Erythroblast (primary cell): ENCODE measurements at regions not wholly inside any gene's neighbourhood (a gene's known extent, or its start where the extent isn't known, plus 50 kb on each side); places are given as distances from the start of the nearest gene placed in this dataset.
A peak's percentile ranks its signal among the peaks of the same experiment; 100 is the strongest.
"Not testable (repeated sequence)": the region's sequence is repeated elsewhere in the genome, so short reads cannot be mapped to it uniquely, and the experiment has no call there.

Source experiments
- DNase-seq, 2 experiments: peaks; one replicate each; lab custom pipeline; 2025; lab: John Stamatoyannopoulos, UW
- GATA1 ChIP-seq: IDR thresholded peaks from 2 replicates; pipeline ENCODE4 v1.6.1; 2011; ENCODE audit warnings: low read depth, mild to moderate bottlenecking, control low read depth, low read length, moderate library complexity
- POLR2A ChIP-seq: IDR thresholded peaks from 2 replicates; pipeline ENCODE4 v1.6.1; 2011; ENCODE audit warnings: mild to moderate bottlenecking, low read length

- DNase-seq: no peak
- TF ChIP-seq POLR2A (no peak), GATA1 (no peak)
Observed at GRCh38 chr13:44812818-44813217, 176.5 kb downstream of the NUFIP1 start.

DNA sequence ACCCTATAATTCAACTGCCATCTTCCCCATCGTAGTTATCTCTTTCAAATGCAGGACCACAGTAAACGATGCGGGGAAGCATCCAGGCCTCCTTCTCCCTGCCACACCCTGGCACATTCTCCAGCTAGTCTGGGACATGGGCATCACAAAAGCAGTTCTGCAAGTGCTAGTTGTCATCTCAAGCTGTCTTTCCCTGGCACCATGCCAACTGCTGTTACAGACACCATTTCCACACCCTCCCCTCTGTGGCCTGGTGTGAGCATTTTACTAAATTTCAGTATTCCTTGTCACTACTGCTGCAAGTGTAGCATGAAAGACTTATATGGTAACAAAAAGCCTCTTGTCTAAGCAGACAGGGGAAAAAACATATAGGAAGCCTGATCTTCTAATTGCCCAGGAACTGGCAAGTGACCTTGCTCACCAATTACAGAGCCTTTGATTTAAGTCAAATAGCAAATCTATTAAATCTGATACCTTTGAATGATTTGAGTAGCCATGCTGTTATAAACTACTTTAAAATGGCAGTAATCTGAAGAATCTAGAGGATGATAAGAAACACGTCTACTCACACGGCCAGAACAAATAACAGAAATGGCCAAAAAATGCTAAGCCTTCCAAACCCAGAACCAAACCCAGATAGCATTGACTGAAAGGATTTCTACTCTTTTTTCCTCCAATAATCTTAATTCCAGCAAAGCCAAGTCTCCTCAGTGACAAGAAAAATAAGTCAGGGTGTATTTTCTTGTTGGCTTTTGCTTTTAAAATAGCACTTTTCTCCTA lies 179.0 kb downstream of the NUFIP1 start:
- no peak for TF ChIP-seq POLR2A
- TF ChIP-seq GATA1: no peak
- DNase-seq: peak; percentile 15 to 47

GRCh38 chr13:44809190-44809589 lies 180.1 kb downstream of the NUFIP1 start:
- no peak for DNase-seq
- TF ChIP-seq GATA1: no peak
- TF ChIP-seq POLR2A: no peak

GRCh38 chr13:44808185-44808584 lies 181.1 kb downstream of the NUFIP1 start:
- no peak for TF ChIP-seq GATA1
- TF ChIP-seq POLR2A: no peak
- DNase-seq: no peak

GRCh38 chr13:44807449-44808034 lies 181.7 kb downstream of the NUFIP1 start:
- TF ChIP-seq POLR2A: no peak
- TF ChIP-seq GATA1: no peak
- no peak for DNase-seq

DNA sequence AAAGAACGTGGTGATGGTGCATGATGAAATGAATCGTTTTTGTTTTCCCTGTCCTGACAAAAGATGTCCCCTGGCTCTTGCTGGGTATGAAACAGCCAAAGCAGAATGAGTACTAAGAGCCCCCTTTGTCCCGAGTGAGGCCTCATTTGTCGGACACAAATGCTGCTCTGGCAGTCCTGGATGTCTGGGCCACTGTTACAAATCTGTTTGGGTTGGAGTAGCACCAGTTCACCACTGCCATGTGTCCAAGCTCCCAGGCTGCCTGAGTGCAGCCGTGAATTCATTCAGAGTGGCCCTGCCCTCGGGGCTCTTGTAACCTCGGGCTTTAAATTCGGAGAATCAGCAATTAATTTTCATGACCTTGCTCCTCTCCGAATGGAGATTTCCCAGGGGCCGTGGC lies 182.4 kb downstream of the NUFIP1 start:
- TF ChIP-seq GATA1: no peak
- no peak for TF ChIP-seq POLR2A
- no peak for DNase-seq

DNA sequence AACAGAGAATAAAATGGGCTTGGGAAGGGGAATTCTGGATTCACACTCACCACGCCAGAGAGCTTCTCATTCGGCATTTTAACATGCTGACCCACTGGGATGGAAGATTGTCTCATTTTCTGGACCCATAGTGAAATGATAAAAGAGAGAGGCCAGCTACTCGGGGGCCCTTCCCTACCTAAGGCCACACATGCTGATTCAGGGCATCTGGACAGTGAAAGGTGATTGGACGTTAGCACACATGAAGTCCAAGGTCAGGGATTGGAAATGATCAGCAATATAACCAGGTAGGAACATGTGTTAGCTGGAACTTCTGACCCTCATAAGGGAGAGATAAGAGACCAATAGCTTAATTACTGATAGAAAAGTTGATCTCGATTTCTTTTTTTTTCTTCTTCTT lies 183.7 kb downstream of the NUFIP1 start:
- no peak for TF ChIP-seq GATA1
- no peak for TF ChIP-seq POLR2A

GRCh38 chr13:44803390-44803789 lies 185.9 kb downstream of the NUFIP1 start:
- DNase-seq: no peak
- no peak for TF ChIP-seq GATA1
- no peak for TF ChIP-seq POLR2A

More for the DNA sequence above, 183.7 kb downstream of the NUFIP1 start:
- DNase-seq: no peak

DNA sequence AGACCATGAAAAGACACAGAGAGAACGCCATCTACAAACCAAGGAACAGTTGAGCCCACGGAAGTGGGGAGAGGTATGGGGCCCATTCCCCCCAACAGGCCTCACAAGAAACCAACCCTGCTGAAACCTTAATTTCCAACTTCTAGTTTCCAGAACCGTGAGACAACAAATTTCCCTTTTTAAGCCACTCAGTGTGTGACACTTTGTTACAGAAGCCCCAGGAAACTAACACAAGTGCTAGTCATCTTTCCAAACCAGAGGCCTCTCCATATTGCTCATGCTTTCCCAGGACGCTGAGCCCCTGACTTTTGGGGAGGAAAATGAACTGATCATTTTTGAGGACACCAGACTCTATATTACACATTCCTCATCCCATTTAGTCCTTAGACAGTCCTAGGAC lies 186.8 kb downstream of the NUFIP1 start:
- no peak for TF ChIP-seq POLR2A
- TF ChIP-seq GATA1: no peak
- no peak for DNase-seq

DNA sequence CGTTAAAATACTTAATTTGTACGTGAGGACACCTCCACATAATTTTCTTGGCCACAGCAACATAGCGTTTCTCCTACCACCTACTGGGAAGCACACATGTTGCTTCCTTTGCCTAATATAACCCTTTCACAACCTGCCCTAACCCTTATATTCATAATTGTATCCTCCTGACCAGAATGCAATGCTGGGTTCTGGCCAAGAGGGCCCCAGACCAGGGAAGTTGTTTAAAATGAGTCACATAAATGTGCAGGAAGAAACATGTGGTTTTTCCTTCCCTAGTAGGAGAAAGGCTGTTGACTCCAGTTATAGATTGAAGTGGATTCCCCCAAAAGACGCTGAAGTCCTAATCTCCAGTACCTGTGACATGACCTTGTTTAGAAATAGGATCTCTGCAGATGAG lies 187.3 kb downstream of the NUFIP1 start:
- TF ChIP-seq POLR2A (no peak), GATA1 (no peak)
- DNase-seq: no peak

DNA sequence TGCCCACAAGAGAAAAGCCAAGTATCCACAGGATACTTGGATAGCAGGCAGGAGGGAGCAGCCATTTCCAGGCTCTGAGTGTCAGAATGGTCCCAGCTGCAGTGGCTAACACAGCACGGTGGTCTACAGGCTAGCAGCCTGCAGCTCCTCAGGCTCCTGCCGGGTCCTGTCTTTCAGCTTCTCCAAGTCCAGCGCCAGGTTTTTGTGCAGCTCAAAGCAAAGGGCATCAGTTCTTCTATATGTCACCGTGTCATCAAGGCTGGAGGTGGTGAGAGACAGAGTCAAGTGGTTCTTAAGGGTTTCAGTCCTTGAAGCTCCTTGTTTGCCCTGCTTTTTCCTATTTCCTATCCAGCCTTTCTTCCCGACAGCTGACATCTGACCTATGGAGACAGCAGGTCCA lies 188.6 kb downstream of the NUFIP1 start:
- DNase-seq: no peak
- TF ChIP-seq POLR2A: no peak
- TF ChIP-seq GATA1: no peak

GRCh38 chr13:44797685-44798084 lies 191.6 kb downstream of the NUFIP1 start:
- no peak for TF ChIP-seq GATA1
- no peak for TF ChIP-seq POLR2A
- DNase-seq: no peak

DNA sequence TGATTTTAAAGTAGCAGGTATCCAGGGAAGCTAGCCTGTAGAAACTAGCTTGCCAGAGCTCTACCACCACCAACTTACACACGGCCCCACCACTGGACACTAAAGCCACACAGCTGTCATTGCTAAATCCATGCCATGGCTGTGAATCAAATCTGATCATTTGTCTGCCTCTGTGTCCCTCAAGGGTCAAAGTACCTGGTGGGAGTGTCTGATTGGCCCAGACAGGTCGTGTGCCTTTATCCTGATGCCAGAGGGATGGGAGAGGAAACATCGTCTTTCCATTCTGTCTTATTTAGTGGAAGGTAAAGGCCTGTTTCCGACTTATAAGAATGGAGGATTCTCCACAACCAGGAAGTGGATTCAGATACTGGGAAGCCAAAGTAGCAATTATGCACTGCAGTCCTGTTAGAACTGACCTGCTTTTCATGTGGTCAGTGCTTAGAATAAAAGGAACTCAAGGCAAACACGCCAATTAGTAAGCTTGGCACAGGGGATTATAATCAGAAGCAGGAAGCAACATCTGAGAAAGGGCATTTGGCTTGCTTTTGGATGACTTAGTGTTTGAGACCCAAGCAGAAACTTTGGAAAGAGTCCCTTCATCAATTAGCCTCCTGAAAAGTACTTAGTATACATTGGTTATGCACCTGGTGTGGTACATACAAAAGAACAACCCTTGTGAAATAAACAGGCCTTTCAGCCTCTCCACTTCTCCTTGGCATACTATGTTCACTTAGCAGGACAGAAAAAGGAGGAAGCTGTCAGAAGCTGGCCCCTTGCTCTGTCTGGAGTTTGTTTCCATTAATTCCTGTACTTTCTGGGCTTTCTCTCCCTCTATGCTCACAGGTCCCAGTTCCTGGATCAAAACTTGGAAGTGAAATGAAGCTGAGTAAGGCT lies 192.4 kb downstream of the NUFIP1 start:
- no peak for DNase-seq
- TF ChIP-seq GATA1 (no peak), POLR2A (no peak)

- DNase-seq: not testable (repeated sequence)
Observed at GRCh38 chr13:44796039-44796438, 193.2 kb downstream of the NUFIP1 start.
